Astrocyte (in vitro differentiated cells and primary cell): ENCODE measurements at regions not wholly inside any gene's neighbourhood (a gene's known extent, or its start where the extent isn't known, plus 50 kb on each side); places are given as distances from the start of the nearest gene placed in this dataset.

Experiments
- DNase-seq: peaks from one replicate; pipeline ENCODE4 v3.0.0-alpha.2; 2010; ENCODE audit warnings: low read depth
- FAIRE-seq: peaks from 2 replicates; lab custom pipeline; 2011; peaks lifted over from hg19 to GRCh38; lab: Jason Lieb, UNC
- H2AFZ ChIP-seq: 2 replicates; pipeline ENCODE4 v1.6.0; 2012; ENCODE audit warnings: low read depth, low read length, inconsistent platforms
- H3K27ac ChIP-seq: 2 replicates; pipeline ENCODE4 v1.5.1; 2011; ENCODE audit warnings: low read depth, low read length, inconsistent platforms
- H3K27me3 ChIP-seq: 2 replicates; pipeline ENCODE4 v1.6.0; 2011; ENCODE audit warnings: low read length, inconsistent platforms; ENCODE audit not compliant: insufficient read depth
- H3K36me3 ChIP-seq: 2 replicates; pipeline ENCODE4 v1.5.1; 2011; ENCODE audit warnings: low read length, inconsistent platforms; ENCODE audit not compliant: insufficient read depth
- H3K4me1 ChIP-seq: 2 replicates; pipeline ENCODE4 v1.5.1; 2011; ENCODE audit warnings: low read length, inconsistent platforms; ENCODE audit not compliant: insufficient read depth
- H3K4me2 ChIP-seq: 2 replicates; pipeline ENCODE4 v1.6.0; 2012; ENCODE audit warnings: low read length, inconsistent platforms
- H3K4me3 ChIP-seq: 2 replicates; pipeline ENCODE4 v1.5.1; 2011; ENCODE audit warnings: low read depth, mild to moderate bottlenecking, low read length, inconsistent platforms; ENCODE audit not compliant: insufficient read depth
- H3K79me2 ChIP-seq: 2 replicates; pipeline ENCODE4 v1.6.0; 2012; ENCODE audit warnings: mild to moderate bottlenecking, low read length, inconsistent platforms; ENCODE audit not compliant: insufficient read depth
- H3K9ac ChIP-seq: 2 replicates; pipeline ENCODE4 v1.6.0; 2012; ENCODE audit warnings: mild to moderate bottlenecking, low read length, inconsistent platforms
- H3K9me3 ChIP-seq: 2 replicates; pipeline ENCODE4 v1.5.1; 2012; ENCODE audit warnings: low read depth, mild to moderate bottlenecking, low read length, inconsistent platforms; ENCODE audit not compliant: insufficient read depth
- H4K20me1 ChIP-seq: 2 replicates; pipeline ENCODE4 v1.6.0; 2012; ENCODE audit warnings: low read length, inconsistent platforms; ENCODE audit not compliant: insufficient read depth
- H3K27ac Mint-ChIP-seq: one replicate; pipeline ENCODE4 v1.8.0; 2021; ENCODE audit warnings: mild to moderate bottlenecking, mixed read lengths; ENCODE audit not compliant: unreplicated experiment
- H3K27me3 Mint-ChIP-seq: one replicate; pipeline ENCODE4 v1.8.0; 2021; ENCODE audit warnings: low read depth, mixed read lengths; ENCODE audit not compliant: unreplicated experiment
- H3K36me3 Mint-ChIP-seq: one replicate; pipeline ENCODE4 v1.8.0; 2021; ENCODE audit warnings: low read depth, mixed read lengths; ENCODE audit not compliant: unreplicated experiment
- H3K4me1 Mint-ChIP-seq: one replicate; pipeline ENCODE4 v1.8.0; 2021; ENCODE audit warnings: low read depth, mixed read lengths; ENCODE audit not compliant: unreplicated experiment
- H3K4me3 Mint-ChIP-seq: one replicate; pipeline ENCODE4 v1.8.0; 2021; ENCODE audit warnings: mild to moderate bottlenecking, moderate library complexity, mixed read lengths; ENCODE audit not compliant: unreplicated experiment
- H3K9me3 Mint-ChIP-seq: one replicate; pipeline ENCODE4 v1.8.0; 2021; ENCODE audit warnings: mild to moderate bottlenecking, mixed read lengths; ENCODE audit not compliant: unreplicated experiment
- CTCF ChIP-seq: IDR thresholded peaks from 2 replicates; pipeline ENCODE4 v1.5.1; 2011; ENCODE audit warnings: low read depth, mild to moderate bottlenecking, inconsistent platforms, low read length, moderate library complexity; ENCODE audit not compliant: insufficient read depth
- EZH2 ChIP-seq: IDR thresholded peaks from 2 replicates; pipeline ENCODE4 v1.6.1; 2012; ENCODE audit warnings: mild to moderate bottlenecking, low read length, inconsistent platforms; ENCODE audit not compliant: insufficient read depth

GRCh38 chr2:2768476-2768875, 437.4 kb upstream of the MYT1L start:
- FAIRE-seq, result no peak
- DNase-seq, result no peak

GRCh38 chr2:2767837-2768236, 436.8 kb upstream of the MYT1L start:
- H3K4me3 ChIP-seq, result no peak overlapping the region
- H3K27me3 Mint-ChIP-seq, result peaks cover 19% of the 10 kb centered on the region
- no peak overlapping the region for H2AFZ ChIP-seq
- H3K79me2 ChIP-seq, result no peaks in the 10 kb centered on the region
- H3K4me2 ChIP-seq, result no peak overlapping the region
- no peaks in the 10 kb centered on the region for H4K20me1 ChIP-seq
- no peaks in the 10 kb centered on the region for H3K36me3 Mint-ChIP-seq
- no peak overlapping the region for H3K27ac Mint-ChIP-seq
- H3K4me1 ChIP-seq, result no peaks in the 10 kb centered on the region
- H3K27me3 ChIP-seq, result no peaks in the 10 kb centered on the region
- DNase-seq, result no peak
- H3K27ac ChIP-seq, result no peak overlapping the region
- H3K9me3 ChIP-seq, result peaks cover 8% of the 10 kb centered on the region
- no peak for FAIRE-seq
- TF ChIP-seq EZH2 (no peak), CTCF (no peak)
- H3K9ac ChIP-seq, result no peak overlapping the region
- H3K4me1 Mint-ChIP-seq, result peaks cover 10% of the 10 kb centered on the region
- H3K36me3 ChIP-seq, result no peaks in the 10 kb centered on the region
- H3K9me3 Mint-ChIP-seq, result peaks cover 1% of the 10 kb centered on the region
- no peak overlapping the region for H3K4me3 Mint-ChIP-seq

More at GRCh38 chr2:2768476-2768875, 437.4 kb upstream of the MYT1L start:
- H3K36me3 ChIP-seq, result no peaks in the 10 kb centered on the region
- peaks cover 19% of the 10 kb centered on the region for H3K27me3 Mint-ChIP-seq
- H3K9ac ChIP-seq, result no peak overlapping the region
- no peak overlapping the region for H3K27ac Mint-ChIP-seq
- peaks cover 1% of the 10 kb centered on the region for H3K9me3 Mint-ChIP-seq
- peaks cover 9% of the 10 kb centered on the region for H3K9me3 ChIP-seq
- H3K4me3 Mint-ChIP-seq, result no peak overlapping the region
- H3K4me1 Mint-ChIP-seq, result peaks cover 5% of the 10 kb centered on the region
- H3K4me1 ChIP-seq, result no peaks in the 10 kb centered on the region
- no peak overlapping the region for H3K27ac ChIP-seq
- no peaks in the 10 kb centered on the region for H3K36me3 Mint-ChIP-seq
- H3K79me2 ChIP-seq, result no peaks in the 10 kb centered on the region
- H2AFZ ChIP-seq, result no peak overlapping the region
- H3K4me3 ChIP-seq, result no peak overlapping the region
- H4K20me1 ChIP-seq, result no peaks in the 10 kb centered on the region
- H3K27me3 ChIP-seq, result no peaks in the 10 kb centered on the region
- TF ChIP-seq EZH2, result no peak
- no peak for TF ChIP-seq CTCF
- no peak overlapping the region for H3K4me2 ChIP-seq

- H2AFZ ChIP-seq, result no peak overlapping the region
- no peaks in the 10 kb centered on the region for H3K36me3 Mint-ChIP-seq
- no peak overlapping the region for H3K27ac ChIP-seq
- no peak for DNase-seq
- H3K4me3 Mint-ChIP-seq, result no peak overlapping the region
- peaks cover 10% of the 10 kb centered on the region for H3K4me1 Mint-ChIP-seq
- H4K20me1 ChIP-seq, result no peaks in the 10 kb centered on the region
- H3K4me3 ChIP-seq, result no peak overlapping the region
- TF ChIP-seq EZH2 (no peak), CTCF (no peak)
- no peaks in the 10 kb centered on the region for H3K27me3 ChIP-seq
- no peak overlapping the region for H3K4me2 ChIP-seq
- H3K4me1 ChIP-seq, result no peaks in the 10 kb centered on the region
- H3K79me2 ChIP-seq, result no peaks in the 10 kb centered on the region
- FAIRE-seq, result no peak
- no peak overlapping the region for H3K9ac ChIP-seq
- peaks cover 18% of the 10 kb centered on the region for H3K27me3 Mint-ChIP-seq
- H3K36me3 ChIP-seq, result no peaks in the 10 kb centered on the region
- H3K9me3 ChIP-seq, result peaks cover 14% of the 10 kb centered on the region
- H3K27ac Mint-ChIP-seq, result no peak overlapping the region
- H3K9me3 Mint-ChIP-seq, result peaks cover 9% of the 10 kb centered on the region
These were observed 434.9 kb upstream of the MYT1L start for GRCh38 chr2:2765839-2766495.
